ENCODE measurements at regions not wholly inside any gene's neighbourhood (a gene's known extent, or its start where the extent isn't known, plus 50 kb on each side); places are given as distances from the start of the nearest gene placed in this dataset.

- no peak for TF ChIP-seq CTCF (conservative IDR thresholded peaks at IDR 0.05)
These were observed 237.3 kb downstream of the NRIP1 start for GRCh38 chr21:14827468-14827867.

More at GRCh38 chr21:14827468-14827867, 237.3 kb downstream of the NRIP1 start:
- Histone ChIP-seq H3K56ac (ENCODE audit: insufficient read length, low read depth, low read length) (no peak overlapping the region), H3T11ph (ENCODE audit: low read length) (no peak overlapping the region), H3K14ac (ENCODE audit: insufficient read depth, low read length) (no peak overlapping the region), H3K27me3 (ENCODE audit: insufficient read depth, low read length) (no peaks in the 10 kb centered on the region), H2AK5ac (ENCODE audit: insufficient read length, low read length) (no peak overlapping the region), H3K27ac (ENCODE audit: insufficient read length, low read depth, low read length) (no peak overlapping the region), H2BK12ac (ENCODE audit: insufficient read length, low read depth, low read length) (no peak overlapping the region), H3K79me1 (ENCODE audit: insufficient read depth, low read depth, low read length, poor library complexity, severe bottlenecking) (no peaks in the 10 kb centered on the region), H2BK20ac (ENCODE audit: low read depth, low read length, poor library complexity, severe bottlenecking) (no peak overlapping the region), H2BK5ac (ENCODE audit: insufficient read length, low read length) (no peak overlapping the region), H3K18ac (ENCODE audit: insufficient read length, low read depth, low read length) (no peak overlapping the region), H4K20me1 (ENCODE audit: control insufficient read depth, insufficient read depth, insufficient read length) (no peaks in the 10 kb centered on the region), H3K9ac (ENCODE audit: extremely low read depth, insufficient read length, low read length) (no peak overlapping the region), H4K91ac (ENCODE audit: insufficient read length, low read depth, low read length) (no peak overlapping the region), H2AFZ (ENCODE audit: low read length) (no peak overlapping the region), H3K4me2 (ENCODE audit: insufficient read depth, insufficient read length, low read length) (no peak overlapping the region), H2BK15ac (ENCODE audit: low read depth, low read length) (no peak overlapping the region), H4K8ac (replicated peaks; ENCODE audit: insufficient read length, low read depth, low read length) (no peak overlapping the region), H2BK120ac (ENCODE audit: low read depth, low read length, poor library complexity, severe bottlenecking) (no peak overlapping the region), H3K4me1 (ENCODE audit: insufficient read depth, low read length) (no peaks in the 10 kb centered on the region), H3K23ac (ENCODE audit: insufficient read length, low read depth, low read length) (no peak overlapping the region), H3K23me2 (ENCODE audit: insufficient read length, low read depth, low read length, poor library complexity, severe bottlenecking) (no peaks in the 10 kb centered on the region), H4K5ac (ENCODE audit: insufficient read length, low read depth, low read length) (no peak overlapping the region), H3K79me2 (ENCODE audit: insufficient read depth, low read length) (no peaks in the 10 kb centered on the region), H3K9me3 (ENCODE audit: control insufficient read depth, low read depth, low read length) (no peaks in the 10 kb centered on the region), H3K4ac (ENCODE audit: low read depth, low read length) (no peak overlapping the region)
- H3K27me3 Mint-ChIP-seq (ENCODE audit: low read depth): no peaks in the 10 kb centered on the region
- no peak overlapping the region for H3K4me3 Mint-ChIP-seq
- H3K36me3 Mint-ChIP-seq (ENCODE audit: insufficient read depth in 1 of 3, low read depth in 3 of 3): no peaks in the 10 kb centered on the region
- no peak for DNase-seq
- H3K27ac Mint-ChIP-seq: no peak overlapping the region
- WGBS (ENCODE audit: extremely low coverage, insufficient read length, low lambda C conversion rate): no CpG with 5 or more reads among the region's 3 CpGs
- H3K9me3 Mint-ChIP-seq: no peaks in the 10 kb centered on the region; a peak in 1 of 5 replicates
- no peaks in the 10 kb centered on the region for H3K4me1 Mint-ChIP-seq

Data from H9 (cell line).